HG02885 (cell line): ENCODE measurements at regions not wholly inside any gene's neighbourhood (a gene's known extent, or its start where the extent isn't known, plus 50 kb on each side); places are given as distances from the start of the nearest gene placed in this dataset.

Source experiments
- ATAC-seq: cut with Tn5 transposase; IDR thresholded peaks from one replicate; pipeline ENCODE4 v1.9.1; 2021; ENCODE audit warnings: mild to moderate bottlenecking; ENCODE audit not compliant: unreplicated experiment, poor library complexity

DNA sequence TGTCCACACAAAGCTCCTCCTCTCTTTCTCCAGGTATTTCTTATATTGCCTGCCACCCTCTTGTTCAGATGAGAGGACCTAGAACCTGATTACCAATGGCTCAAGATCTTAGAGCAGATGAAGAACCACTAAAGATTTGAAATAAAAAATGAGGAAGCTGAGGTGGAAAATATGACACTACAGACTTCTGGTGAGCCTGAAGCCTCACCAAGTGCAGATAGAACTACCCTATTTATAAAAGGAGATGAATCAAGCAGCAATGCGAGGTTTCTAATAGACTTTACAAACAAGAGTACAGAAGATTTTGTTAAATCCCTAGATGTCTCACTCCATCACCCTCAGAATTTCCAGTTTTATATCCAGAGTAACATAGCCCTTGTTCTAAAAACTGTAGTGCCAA, 345.8 kb downstream of the TBC1D4 start:
- ATAC-seq = no peak

DNA sequence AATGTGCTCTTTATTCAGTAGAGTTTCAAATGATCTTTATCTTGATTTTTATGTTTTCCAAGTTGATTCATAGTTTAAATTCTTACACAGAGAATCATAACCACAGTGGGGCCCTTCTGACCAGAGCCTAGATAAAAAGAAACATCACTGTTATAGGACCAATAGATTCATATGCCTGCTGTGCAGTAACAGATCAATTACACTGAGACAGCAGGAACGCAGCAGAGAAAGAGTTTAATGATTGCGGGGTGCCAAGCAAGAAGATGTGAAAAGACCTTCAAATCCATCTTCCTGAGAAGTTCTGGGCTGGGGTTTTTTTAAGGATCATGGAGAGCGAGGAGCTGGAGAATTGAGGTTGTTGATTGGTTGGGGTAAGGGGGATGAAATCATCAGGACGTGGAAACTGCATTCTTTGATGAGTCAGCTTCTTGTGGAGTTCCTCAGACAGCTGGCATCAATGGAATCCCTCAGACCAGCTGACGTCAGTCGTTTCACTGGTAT, 346.6 kb downstream of the TBC1D4 start:
- no peak for ATAC-seq

DNA sequence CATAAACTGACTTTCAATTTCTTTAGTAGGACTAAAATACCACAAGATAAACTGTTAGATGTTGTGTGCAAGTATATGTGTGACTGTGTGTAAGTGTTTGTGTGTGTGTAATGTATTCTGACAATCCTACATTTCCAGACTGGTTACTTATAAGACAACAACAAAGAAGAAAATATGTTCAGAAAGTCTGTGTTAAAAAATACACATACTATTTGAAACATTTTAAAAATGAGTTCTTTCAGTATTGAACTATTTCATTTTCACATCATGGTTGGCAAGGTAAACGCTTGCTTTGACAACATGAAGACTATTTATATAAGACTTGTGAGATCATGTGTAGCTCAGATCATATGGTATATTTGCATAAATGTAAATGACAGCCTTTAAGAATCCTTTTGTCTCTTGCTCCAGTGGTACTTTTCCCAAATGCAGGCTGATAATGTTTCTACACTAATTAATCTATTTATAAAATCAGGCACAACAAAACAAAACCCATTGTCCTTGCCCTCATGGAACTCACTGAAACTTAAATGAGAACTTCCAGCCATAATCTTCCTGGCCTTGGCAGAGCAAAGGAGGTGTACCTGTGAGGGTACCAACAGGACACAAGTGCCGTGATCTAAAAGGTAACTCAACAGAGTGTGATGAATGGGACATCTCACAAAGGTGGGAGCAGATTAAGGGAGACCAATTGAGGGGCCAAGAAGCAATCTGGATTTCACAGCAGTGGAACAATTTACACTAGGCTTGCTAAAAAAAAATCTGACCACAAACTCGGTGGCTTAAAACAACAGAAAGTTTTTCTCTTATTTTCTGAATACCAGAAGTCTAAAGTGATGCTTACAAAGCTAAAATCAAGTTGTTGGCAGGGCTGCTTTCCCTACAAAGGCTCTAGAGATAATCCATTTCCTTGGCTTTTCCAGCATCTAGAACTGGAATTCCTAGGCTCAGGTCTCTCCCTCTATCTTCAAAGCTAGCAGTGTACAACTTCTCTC, 349.0 kb downstream of the TBC1D4 start:
- no peak for ATAC-seq

DNA sequence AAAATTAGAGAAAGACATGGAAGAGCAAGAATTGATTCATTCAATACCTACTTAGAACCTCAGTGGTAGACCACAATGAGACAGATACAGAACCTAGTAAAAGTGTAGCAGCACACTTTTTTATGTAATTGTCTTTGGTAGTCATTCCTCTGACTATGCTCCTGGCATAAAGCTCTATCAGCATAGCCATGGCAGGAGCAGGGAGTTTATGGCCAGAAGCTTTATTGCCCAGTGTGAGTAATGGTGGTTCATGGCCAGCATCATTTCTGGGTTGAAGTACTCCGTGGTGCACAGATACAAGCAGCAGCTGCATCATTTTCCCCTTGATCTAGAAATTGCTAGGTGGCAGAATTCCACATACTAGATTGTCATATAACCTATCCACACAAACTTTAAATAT, 352.6 kb downstream of the TBC1D4 start:
- ATAC-seq = no peak

DNA sequence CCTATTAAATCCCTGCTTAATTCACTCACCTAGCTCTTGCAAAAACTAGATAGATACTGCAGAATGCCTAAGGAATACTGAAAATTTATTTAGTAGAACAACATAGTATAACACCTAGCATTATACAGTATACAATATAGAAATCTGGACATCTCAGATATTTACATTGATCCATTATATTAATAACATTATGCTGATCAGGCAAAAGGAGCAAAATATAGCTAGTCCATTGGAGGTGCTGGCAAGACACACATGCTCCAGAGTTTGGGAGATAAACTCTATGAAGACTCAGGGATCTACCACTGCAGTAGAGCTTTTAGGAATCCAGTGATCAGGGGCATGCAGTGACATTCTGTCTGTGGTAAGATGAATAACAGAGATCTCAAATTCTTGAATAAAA, 357.6 kb downstream of the TBC1D4 start:
- ATAC-seq = no peak

DNA sequence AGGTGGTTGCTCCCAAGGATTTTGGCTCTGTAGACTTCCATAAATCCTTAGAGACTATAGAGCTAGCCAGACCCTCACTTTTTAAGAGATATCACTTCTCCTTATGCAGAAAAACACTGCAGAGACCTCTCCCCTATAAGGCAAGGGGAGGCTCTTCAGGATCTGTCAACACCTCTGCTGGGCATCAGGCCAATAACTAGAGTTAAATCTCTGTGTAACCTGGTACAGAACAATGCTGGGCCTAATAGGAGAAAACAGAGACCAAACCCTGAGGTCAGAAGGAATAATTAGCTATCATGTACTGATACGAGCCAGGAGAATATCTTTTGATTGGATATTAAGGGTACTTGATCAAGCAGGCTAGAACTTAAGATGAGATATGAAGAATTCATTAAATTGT, 358.5 kb downstream of the TBC1D4 start:
- no peak for ATAC-seq

DNA sequence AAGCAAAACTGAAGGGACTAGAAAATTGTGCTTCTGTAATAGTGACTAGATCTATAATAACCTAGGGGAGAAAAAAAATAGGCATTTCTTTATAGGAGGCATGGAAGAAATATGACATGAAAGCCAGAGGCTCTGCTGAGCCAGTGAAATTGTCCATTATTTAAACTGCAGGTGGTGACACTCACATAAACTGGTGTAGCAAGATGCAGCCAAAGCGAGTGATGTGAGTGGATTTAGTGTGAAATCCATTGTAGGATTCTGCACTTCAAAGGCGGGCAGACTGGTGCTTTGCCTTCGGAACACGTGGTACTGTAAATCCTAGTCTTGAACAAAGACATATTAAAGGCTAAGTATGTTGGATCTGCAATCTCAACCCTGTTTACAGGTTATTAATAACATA, 361.9 kb downstream of the TBC1D4 start:
- no peak for ATAC-seq

DNA sequence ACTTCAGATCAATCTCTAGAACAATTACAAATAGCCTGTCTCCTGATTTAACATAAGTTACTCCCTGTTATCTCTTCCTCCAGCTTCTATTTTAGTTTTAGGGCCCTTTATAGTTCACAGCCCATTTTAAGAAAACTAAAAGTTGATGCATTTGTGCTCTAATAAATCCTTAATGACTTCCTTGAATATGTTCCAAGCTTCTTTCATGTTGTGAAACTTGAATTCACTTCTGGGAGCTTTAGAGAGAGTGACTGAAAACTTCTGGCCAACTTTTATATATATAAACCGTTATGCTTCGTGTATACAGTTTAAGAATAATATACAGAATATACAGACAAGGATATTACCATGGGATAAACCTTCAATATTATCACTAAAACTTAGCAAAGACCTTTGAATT, 366.8 kb downstream of the TBC1D4 start:
- ATAC-seq = no peak

DNA sequence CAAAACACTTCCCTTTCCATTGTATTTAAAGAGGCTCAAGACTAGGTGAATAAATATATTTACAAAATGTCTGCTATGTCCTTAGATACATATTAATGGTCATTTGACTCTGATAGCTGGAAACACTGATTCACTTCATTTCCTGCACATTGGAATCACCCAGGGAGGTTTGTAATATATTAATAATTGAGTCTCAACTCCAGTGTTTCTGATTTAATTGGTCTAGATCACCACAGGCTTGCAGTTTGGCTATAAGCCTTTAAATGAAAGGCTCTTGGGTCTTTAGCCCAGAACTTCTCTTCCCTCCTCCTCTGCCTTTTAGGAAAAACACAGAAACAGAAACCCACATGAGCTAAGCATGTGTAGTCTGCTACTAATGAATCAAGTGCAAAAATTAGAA, 378.0 kb downstream of the TBC1D4 start:
- no peak for ATAC-seq

DNA sequence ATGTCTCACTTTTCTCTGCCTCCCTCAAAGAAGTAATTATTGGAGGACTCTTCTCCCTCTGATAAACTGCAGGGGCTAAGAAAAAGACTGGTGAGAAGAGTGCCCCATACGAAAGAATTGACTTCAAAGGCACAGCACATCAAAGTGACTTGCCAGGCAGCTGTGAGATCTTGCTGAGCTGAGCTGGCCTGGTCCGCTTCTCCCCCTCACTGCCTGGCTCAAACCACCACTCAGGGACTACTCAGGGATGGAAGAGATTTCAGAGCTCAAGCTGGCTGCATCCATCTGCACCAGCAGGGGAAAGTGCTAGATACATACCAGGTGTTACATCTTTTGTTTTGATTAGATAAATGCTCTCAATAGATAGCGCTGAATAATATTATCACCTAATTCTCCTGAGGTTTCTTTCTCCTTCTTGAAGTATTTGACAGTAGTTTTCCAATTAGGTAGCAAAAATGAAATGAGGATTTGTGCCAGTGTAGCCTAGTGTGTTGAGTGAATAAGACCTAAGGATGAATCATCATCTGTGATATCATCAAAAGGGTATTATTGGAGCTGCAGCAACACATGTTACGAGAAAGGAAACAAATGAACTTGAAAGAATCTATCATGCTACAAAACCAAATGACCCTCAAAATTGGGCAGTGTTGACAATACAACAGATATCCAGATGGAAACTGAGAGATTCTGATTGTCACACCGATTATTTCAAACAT, 379.8 kb downstream of the TBC1D4 start:
- no peak for ATAC-seq

DNA sequence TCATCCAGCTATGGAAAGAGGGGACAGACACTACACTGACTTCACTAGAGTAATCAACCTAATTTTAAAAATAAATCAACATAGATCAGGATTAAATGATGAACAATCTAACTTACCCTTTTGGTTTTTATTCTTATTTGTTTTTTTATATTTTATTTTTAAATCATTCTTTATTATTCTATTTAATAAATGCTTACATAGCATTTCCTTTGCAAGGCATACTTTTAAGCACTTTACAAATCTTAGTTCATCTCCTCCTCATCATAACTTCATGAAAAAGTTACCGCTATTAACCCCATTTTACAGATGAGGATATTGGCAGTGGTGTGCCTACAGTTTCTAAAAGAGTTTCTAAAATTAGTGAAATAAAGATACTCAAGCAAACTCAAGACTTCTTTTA, 380.6 kb downstream of the TBC1D4 start:
- no peak for ATAC-seq

DNA sequence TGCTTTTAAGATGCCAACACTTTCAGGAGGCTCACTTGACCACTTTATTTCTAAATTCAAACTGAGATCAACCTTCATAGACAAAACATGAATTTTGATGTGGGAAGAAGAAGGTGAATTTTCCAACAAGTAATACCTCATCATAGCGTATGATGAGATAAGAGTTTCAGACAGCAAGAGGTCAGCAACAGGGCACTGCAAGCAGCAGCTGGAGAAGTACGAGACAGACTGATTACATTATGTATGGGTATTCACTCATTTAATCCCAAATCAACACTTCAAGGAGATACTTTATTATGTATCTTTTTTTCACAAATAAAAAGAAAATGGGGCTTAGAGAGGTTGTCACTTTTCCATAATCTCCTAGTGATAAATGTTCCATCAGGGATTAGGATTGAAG, 389.8 kb downstream of the TBC1D4 start:
- no peak for ATAC-seq

DNA sequence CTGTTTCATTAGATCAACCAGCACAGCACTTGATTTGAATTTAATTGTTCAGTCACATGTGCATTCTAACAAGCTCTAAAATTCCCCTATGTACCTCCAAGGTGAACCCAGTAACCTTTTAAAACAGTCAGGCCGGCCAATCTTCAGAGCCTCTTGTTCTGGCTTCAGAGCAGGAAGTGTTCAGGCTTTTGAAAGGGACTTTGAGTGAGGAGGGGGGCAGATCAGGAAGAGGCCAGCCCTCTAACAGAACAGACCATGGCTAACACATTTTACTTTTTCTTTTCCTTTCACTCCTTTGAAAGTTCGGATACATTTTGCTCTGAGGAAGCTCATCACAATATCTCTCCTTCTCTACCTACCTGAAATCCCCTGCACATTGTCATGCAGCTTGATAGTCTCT, 390.3 kb downstream of the TBC1D4 start:
- no peak for ATAC-seq

DNA sequence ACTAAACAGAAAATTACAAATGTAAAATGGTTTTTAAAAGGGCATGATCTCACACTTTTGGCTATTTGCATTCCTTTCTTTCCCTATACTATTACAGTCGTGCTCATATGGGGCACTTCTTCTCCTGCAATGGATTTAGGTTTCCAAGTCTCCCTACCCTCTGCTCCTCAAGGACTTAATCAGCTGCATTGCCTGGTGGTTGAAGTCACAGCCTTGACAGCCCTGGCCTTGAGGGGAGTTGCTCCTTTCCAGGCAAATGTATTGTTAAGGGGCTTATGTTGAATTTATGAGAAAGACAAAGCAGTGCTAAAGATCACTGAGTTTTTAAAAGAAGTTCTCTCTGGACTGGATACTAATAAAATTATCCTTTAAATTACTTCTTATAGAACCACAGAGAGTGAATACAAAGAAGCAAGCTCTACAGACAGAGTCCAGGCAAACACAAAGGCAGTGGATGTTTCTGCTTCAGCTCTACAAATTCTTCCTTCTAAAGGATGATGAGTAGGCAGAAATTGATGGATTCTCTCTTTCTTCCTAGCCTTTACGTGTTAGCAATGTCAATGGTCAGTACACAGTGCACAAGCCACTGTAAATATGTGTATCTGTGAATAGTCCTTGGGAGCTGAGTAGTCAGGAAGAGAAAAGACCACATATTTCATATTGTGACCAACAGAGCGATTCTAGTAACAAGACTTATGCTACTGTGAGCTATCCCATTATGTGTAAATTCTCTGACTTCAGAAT, 390.9 kb downstream of the TBC1D4 start:
- ATAC-seq = no peak

DNA sequence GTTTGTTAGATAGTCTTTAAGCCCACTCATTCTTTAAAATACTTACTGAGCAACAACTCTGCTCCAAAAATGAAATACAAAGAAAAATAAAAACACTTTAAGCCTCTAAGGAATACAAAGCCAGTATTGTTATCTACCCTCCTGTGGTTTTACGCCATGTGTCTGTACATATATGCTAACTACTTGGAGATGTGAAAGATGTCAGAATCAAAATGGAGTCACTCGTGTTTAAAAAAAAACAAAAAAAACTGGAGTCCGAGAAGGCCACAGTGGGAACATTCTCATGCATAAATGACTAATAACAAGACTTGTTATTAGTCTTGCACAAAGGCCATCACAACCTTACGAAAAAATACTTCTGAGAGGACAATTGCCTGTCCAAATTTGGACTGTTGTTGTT, 393.1 kb downstream of the TBC1D4 start:
- ATAC-seq = no peak

DNA sequence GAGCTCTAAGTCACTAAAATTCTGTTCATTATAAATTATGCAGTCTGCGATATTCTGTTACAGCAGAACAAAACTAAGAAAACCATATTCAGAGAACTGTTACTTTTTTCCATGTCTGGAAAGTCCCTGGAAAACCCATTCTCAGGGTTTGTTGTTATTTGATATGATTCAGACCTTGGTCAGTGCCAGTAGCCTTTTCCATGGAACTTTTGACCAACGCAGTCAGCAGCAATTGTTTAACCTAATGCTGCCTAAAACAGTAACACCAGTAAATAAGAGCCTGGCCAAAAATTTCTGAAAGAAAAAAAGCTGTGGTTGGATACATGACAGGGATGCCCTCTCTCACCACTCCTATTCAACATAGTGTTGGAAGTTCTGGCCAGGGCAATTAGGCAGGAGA, 402.7 kb downstream of the TBC1D4 start:
- ATAC-seq = no peak

DNA sequence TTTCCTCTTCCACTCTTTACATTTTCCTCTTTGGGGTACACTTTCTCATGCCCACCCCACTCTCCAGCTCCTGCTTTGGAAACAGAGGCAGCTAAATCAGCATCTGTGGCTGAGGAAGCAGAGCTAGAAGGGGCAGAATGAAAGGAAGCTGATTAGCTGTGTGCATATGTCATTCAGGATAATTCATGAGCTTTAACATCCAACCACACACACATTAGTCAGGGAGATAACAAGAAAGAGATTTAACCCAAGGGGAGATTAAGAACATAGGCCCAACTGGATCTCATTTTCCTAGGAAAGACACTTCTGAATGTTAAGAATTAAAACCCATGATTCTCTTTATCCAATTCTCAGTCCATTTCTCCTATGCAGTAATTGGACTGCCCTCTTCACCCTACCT, 405.5 kb downstream of the TBC1D4 start:
- no peak for ATAC-seq

DNA sequence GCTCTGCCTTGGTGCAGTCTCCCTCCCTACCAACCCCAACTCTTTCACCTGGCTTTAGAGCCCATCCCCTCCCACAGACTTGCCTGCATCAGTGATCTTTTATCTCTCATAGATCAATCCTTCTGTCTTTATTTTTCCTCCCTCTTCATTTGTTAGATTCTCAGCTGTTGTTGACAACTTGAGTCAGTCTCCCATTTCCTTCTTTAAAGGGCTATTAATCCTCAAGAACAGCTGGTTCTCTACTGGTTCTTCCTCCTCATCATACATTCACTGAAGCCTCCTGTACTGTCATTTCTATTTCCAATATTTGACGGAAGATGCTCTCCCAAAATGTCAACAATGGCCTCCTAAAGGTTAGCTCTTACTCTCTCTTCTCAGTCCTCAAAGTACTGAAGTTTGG, 408.2 kb downstream of the TBC1D4 start:
- no peak for ATAC-seq

DNA sequence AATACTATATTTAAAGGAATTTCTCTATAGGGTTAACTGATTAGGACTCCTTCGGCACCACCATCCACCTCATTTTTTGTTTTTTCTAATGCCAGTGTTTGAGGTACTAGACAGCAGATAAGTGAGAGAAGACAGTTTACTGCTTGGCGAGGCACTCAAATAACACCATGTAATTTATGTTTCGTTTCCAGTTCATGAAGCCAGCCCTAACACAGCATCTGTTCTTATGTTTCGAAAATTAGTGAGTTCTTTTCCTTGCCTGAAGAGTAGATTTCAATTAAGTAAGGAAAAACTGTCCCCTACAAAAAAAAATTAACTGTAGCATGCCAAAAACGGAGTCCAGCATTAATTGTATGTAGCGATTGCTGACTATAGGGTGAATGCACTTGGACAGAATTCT, 409.1 kb downstream of the TBC1D4 start:
- ATAC-seq = no peak

DNA sequence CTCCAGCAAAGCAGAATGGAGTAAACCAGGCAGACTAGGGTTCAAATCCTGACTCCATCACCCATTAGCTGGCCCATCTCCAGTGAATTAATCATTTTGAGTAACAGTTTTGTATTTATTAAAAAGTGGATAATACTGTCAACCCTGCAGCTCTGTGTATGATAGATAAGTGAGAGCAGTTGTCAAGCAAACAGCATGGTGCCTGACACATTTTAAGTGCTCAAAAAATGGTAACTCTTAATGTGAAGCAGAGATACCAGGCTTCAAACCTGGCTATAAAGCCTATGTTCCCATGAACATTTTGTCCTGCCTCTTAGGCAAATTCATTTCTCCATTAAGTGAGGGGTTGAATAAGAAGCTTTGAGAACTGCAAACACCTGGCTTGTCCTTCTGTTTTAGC, 409.6 kb downstream of the TBC1D4 start:
- ATAC-seq = no peak

DNA sequence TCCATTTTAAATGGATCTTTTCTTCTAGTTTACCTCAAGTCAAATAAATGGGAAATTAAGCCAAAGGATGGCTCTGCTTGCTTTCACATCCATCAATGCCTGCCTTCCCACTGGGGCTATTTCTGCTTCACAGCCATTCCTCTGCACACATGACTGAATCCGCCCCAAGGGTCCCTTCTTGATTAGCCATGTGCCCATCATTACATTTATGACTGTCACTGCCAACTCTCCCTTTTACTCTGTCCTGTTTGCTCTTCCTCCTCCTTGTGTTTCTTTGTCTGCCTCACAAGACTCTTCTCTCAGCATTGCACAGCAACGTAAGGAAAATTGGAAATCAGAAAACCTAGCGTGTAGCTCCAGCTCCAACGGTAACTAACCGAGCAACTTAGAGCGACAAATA, 410.2 kb downstream of the TBC1D4 start:
- ATAC-seq = no peak
